PC-3 (cell line): ENCODE measurements at regions not wholly inside any gene's neighbourhood (a gene's known extent, or its start where the extent isn't known, plus 50 kb on each side); places are given as distances from the start of the nearest gene placed in this dataset.

ENCODE experiments used
- EZH2 ChIP-seq: fragments of 300-600 bp; sonication (generic); IDR thresholded peaks from one replicate; pipeline ENCODE4 v1.6.1; 2017; ENCODE audit warnings: antibody characterized with exemption, mild to moderate bottlenecking, low read length; ENCODE audit not compliant: unreplicated experiment
- EZH2phosphoT487 ChIP-seq: fragments of 300-600 bp; sonication (generic); IDR thresholded peaks from 2 replicates; pipeline ENCODE4 v1.6.1; 2018; ENCODE audit warnings: mild to moderate bottlenecking, antibody characterized with exemption, low read length, borderline replicate concordance
- TF ChIP-seq, protein P1 (sequence below): fragments of 300-600 bp; sonication (generic); conservative IDR thresholded peaks from 2 replicates; pipeline ENCODE4 v1.5.1; 2017; ENCODE audit warnings: antibody characterized with exemption, low read depth, mild to moderate bottlenecking, low read length

DNA sequence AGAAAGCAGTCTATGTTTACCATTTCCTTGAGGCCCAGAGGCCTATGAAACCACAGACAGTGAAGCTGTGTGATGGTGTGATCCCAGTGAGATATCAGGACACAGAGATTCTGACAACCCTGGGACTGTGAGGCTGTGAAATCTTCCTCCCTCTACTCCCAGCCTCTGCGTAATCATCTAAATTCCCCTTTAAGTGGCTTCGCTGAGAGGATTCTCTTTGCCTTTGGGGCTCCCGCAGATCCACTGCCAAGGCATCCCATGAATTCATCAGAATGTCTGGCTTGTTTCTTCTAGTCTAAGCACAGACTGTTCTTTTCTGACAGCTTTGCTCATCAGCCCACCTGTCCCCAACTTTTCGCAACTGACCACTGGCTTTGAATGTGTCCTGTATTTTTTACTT, 901.2 kb upstream of the NR2F2 start:
- TF ChIP-seq, protein P1, sequence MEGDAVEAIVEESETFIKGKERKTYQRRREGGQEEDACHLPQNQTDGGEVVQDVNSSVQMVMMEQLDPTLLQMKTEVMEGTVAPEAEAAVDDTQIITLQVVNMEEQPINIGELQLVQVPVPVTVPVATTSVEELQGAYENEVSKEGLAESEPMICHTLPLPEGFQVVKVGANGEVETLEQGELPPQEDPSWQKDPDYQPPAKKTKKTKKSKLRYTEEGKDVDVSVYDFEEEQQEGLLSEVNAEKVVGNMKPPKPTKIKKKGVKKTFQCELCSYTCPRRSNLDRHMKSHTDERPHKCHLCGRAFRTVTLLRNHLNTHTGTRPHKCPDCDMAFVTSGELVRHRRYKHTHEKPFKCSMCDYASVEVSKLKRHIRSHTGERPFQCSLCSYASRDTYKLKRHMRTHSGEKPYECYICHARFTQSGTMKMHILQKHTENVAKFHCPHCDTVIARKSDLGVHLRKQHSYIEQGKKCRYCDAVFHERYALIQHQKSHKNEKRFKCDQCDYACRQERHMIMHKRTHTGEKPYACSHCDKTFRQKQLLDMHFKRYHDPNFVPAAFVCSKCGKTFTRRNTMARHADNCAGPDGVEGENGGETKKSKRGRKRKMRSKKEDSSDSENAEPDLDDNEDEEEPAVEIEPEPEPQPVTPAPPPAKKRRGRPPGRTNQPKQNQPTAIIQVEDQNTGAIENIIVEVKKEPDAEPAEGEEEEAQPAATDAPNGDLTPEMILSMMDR = no peak
- TF ChIP-seq EZH2phosphoT487 = no peak
- no peak for TF ChIP-seq EZH2
